ENCODE measurements at regions not wholly inside any gene's neighbourhood (a gene's known extent, or its start where the extent isn't known, plus 50 kb on each side); places are given as distances from the start of the nearest gene placed in this dataset.
"Not testable (repeated sequence)": the region's sequence is repeated elsewhere in the genome, so short reads cannot be mapped to it uniquely, and the experiment has no call there.

DNA sequence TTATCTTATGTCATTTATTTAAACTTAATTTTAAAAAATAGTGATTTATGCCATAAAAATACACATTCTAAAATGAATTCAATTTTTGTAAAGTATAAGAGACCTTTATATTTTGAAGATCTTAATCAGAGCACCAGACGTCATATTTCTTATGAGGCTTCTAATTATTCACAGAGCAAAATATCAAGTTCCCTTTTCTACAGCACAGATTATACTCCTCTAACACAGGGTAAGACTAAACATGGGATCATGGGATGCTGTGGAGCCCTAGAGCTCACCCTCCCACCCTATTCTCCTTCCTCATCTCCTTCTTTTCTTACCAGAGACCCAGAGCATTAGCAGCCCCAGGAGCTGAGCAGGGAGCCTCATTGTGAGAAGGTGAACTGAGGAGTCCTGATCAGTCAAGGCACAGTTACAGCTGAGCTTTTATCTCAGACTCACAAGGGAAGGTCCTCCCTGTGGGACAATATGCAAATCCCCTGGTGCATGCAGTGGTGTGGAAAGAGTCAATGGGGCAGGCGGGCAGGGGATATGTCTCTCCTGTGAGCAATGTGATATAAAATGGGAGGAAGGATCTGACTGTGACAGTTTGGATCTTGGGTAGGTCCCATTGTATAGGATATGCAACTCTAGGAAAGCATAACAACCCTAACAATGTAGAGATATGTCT lies 530.7 kb downstream of the RPIA start:
- 66 to 83% methylated on average over 1 to 2 of the region's 2 CpGs for WGBS, 2 donors
- H3K27me3 ChIP-seq; ATAC-seq; H3K4me3 ChIP-seq; H3K4me1 ChIP-seq; H3K27ac ChIP-seq; intact Hi-C loops (cut with DNase I); DNase-seq; H3K36me3 ChIP-seq; H3K9me3 ChIP-seq: not testable (repeated sequence)

DNA sequence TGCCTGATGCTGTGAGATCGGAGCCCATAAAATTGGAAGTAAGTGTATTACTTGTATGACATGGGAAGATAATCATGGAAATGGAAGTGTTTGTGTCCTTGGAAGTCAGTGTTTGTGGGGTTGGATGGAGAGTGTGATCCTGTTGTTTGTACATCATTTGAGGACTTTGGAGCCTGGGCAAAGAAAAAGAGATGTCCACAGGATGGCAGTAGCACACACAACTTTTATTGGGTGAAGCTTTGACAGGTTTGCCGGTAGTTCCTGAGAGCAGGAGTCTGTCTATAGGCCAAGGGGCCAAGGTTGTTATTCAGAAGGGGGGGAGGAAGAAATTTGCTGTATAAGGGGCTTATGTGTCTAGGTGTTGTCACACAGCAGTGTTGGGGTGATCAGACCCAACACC lies 533.3 kb downstream of the RPIA start:
- intact Hi-C loops (cut with DNase I); H3K36me3 ChIP-seq; H3K9me3 ChIP-seq; H3K4me3 ChIP-seq; H3K27me3 ChIP-seq; ATAC-seq; DNase-seq; H3K4me1 ChIP-seq; H3K27ac ChIP-seq: not testable (repeated sequence)
- WGBS, 2 donors = 86 to 90% methylated on average over 2 of the region's 2 CpGs

DNA sequence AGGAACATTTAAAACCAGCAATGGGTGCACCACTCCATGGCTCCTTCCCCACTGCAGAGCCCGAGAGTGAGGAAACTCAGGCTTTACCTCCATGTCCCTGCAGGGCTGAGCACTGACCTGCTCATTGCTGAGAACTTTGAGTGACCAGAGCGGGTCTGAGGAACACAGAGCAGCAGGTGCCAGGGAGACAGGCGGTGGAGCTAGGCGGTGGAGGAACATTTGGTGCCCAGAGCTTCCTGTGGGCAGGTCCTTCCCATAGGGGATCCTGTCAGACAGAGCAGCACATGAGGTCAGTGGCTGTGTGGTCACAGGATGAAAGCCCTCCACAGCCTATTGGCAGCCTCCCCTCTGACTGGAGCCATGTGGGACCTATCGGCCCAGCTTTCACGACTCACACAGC lies 538.5 kb downstream of the RPIA start:
- H3K9me3 ChIP-seq; intact Hi-C loops (cut with DNase I); H3K36me3 ChIP-seq; H3K4me3 ChIP-seq; ATAC-seq; H3K27me3 ChIP-seq; H3K27ac ChIP-seq; DNase-seq; H3K4me1 ChIP-seq: not testable (repeated sequence)
- 84 to 97% methylated on average over 4 to 5 of the region's 6 CpGs for WGBS, 2 donors

DNA sequence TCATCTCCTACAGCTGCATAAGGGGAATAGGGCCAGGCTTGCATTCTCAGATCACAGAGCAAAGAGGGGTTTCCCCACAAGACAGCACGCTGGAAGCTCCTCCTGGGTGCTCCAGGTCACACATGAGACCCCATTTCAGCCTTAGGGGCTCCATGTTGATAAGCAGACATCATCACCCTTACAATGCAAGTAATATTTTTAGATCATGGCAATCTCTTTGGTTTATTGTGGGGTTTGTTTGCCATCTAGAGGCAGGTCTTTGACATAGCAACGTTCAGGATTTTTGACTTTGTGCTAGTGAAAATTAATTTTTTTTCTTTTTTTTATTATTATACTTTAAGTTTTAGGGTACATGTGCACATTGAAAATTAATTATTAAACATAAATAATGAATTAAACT lies 539.8 kb downstream of the RPIA start:
- H3K27ac ChIP-seq; intact Hi-C loops (cut with DNase I); H3K27me3 ChIP-seq; H3K36me3 ChIP-seq; H3K4me3 ChIP-seq; H3K4me1 ChIP-seq; H3K9me3 ChIP-seq; DNase-seq: not testable (repeated sequence)
- TF ChIP-seq, protein P1, sequence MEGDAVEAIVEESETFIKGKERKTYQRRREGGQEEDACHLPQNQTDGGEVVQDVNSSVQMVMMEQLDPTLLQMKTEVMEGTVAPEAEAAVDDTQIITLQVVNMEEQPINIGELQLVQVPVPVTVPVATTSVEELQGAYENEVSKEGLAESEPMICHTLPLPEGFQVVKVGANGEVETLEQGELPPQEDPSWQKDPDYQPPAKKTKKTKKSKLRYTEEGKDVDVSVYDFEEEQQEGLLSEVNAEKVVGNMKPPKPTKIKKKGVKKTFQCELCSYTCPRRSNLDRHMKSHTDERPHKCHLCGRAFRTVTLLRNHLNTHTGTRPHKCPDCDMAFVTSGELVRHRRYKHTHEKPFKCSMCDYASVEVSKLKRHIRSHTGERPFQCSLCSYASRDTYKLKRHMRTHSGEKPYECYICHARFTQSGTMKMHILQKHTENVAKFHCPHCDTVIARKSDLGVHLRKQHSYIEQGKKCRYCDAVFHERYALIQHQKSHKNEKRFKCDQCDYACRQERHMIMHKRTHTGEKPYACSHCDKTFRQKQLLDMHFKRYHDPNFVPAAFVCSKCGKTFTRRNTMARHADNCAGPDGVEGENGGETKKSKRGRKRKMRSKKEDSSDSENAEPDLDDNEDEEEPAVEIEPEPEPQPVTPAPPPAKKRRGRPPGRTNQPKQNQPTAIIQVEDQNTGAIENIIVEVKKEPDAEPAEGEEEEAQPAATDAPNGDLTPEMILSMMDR (IDR thresholded peaks at IDR 0.05) = peak in 5 of 9 donors; percentile 15 to 38 (median 24)
- 0 to 4% methylated on average over 1 of the region's 2 CpGs for WGBS, 2 donors
- peak in 1 of 8 donors; percentile 31 for ATAC-seq

DNA sequence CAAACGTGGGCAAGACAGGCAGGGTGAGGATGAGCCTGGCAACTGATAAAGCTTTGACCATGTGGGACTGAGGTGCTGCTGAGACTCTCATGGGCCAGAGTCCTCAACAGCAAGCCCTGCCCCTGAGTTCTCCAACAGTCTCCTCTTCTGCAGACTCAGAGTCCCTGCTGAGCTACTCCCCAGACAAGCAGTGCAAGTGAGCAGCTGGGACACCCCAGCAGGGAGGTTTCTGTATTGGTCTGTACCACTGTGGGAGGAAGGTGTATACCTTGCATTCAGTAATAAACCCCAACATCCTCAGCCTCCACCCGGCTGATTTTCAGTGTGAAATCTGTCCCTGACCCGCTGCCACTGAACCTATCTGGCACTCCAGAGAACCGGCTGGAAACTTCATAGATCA lies 542.5 kb downstream of the RPIA start:
- DNase-seq = not testable (repeated sequence)
- 47 to 77% methylated on average over 3 of the region's 4 CpGs for WGBS, 2 donors

DNA sequence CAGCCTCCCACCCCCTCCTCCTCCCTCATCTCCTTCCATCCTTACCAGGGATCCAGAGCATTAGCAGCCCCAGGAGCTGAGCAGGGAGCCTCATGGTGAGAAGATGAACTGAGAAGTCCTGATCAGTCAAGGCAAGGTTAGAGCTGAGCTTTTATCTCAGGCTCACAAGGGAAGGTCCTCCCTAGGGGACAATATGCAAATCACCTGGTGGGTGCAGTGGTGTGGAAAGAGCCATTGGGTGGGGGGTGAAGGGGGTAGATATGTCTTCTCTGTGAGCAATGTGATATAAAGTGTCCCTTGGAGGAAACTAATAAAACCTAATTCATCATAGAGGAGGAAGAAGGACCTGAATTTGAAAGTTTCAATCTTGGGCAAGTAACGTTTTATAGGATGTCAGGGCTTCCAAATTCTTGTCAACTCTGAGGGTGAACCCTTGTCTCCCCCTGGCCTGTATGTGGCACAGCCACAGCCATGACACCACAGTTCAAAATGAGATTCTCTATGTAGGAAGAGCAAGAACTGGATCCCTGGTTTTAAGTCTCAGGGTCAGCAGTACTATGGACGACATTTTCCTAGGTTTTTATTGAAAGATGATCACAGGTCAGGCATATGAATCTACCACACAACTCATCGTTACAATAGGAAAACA lies 543.5 kb downstream of the RPIA start:
- H3K4me3 ChIP-seq; intact Hi-C loops (cut with DNase I); H3K27ac ChIP-seq; H3K4me1 ChIP-seq; H3K36me3 ChIP-seq; DNase-seq; H3K27me3 ChIP-seq; ATAC-seq; H3K9me3 ChIP-seq: not testable (repeated sequence)
- WGBS, 2 donors = 44 to 65% methylated on average over 1 of the region's 3 CpGs

More for the DNA sequence above, 542.5 kb downstream of the RPIA start:
- H3K4me1 ChIP-seq; H3K36me3 ChIP-seq; ATAC-seq; intact Hi-C loops (cut with DNase I); H3K27me3 ChIP-seq; H3K9me3 ChIP-seq; H3K27ac ChIP-seq; H3K4me3 ChIP-seq: not testable (repeated sequence)

DNA sequence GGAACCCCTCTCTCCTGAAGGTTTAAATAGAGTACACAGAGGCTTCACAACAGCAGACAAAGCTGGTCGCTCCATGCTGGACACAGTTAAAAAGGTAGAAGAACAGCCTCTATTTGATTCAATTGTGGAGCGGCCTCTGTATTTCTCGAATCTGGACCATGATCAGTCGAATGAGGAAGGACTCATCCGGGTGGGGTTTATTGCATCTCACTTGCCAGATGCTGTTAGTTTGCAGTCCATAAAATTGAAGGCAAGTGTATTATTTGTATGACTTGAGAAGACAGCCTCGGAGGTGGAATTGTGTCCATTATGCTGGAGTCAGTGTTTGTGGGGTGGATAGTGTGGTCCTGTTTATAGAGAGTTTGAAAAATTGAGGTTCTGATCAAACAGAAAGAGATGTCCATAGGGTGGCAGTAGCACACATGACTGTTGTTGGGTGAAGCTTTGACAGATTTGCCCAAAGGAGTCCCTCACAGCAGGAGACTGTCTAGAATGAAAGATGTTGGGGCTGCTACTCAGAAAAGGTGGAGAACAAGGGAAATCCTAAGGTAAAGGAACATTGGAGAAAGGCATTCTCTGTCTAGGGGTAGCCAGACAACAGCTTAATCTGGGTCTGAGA lies 545.5 kb downstream of the RPIA start:
- intact Hi-C loops (cut with DNase I); ATAC-seq; H3K4me1 ChIP-seq; H3K27me3 ChIP-seq; H3K36me3 ChIP-seq; H3K4me3 ChIP-seq; H3K9me3 ChIP-seq; H3K27ac ChIP-seq; DNase-seq: not testable (repeated sequence)
- WGBS, 2 donors = no CpG with 5 or more reads among the region's 6 CpGs

DNA sequence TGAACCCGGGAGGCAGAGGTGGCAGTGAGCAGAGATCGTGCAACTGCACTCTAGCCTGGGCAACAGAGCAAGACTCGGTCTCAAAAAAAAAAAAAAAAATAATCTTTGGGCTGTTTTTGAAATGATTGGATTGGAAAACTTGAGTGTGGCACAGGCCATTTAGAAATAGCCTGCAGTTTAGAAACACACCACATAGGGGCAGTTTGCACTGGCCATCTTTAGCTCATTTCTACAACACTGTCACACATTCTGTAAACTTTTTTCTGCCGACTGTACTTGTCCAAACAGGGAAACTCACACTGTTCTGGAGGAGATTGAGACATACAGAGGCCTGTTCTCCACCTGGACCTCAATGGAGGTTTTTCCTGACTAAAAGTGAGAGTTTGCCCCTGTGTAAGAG lies 546.3 kb downstream of the RPIA start:
- not testable (repeated sequence) for ATAC-seq, DNase-seq
- 80% methylated on average over 1 of the region's 4 CpGs; no CpG with 5 or more reads in 1 of the 2 donors for WGBS, 2 donors

More for the DNA sequence above, 546.3 kb downstream of the RPIA start:
- H3K36me3 ChIP-seq; H3K9me3 ChIP-seq; H3K4me1 ChIP-seq; H3K27me3 ChIP-seq; H3K27ac ChIP-seq; intact Hi-C loops (cut with DNase I); H3K4me3 ChIP-seq: not testable (repeated sequence)
